SK-N-MC (cell line): ENCODE measurements at regions not wholly inside any gene's neighbourhood (a gene's known extent, or its start where the extent isn't known, plus 50 kb on each side); places are given as distances from the start of the nearest gene placed in this dataset.

Experiments
- EZH2 ChIP-seq: fragments of 200-600 bp; sonication (generic); IDR thresholded peaks from one replicate; pipeline ENCODE4 v1.6.1; 2017; ENCODE audit warnings: antibody characterized with exemption
- FOXP2 ChIP-seq: optimal IDR thresholded peaks from 2 replicates; pipeline ENCODE3; 2011; ENCODE audit warnings: mild to moderate bottlenecking, moderate library complexity; ENCODE audit not compliant: insufficient read depth; ENCODE audit errors: extremely low read length, control extremely low read depth
- POLR2AphosphoS5 ChIP-seq: IDR thresholded peaks from 2 replicates; pipeline ENCODE4 v1.6.1; 2012; ENCODE audit warnings: mild to moderate bottlenecking, low read depth, low read length, borderline replicate concordance

GRCh38 chr3:34174740-34175139 is 376.3 kb downstream of the PDCD6IP start:
- TF ChIP-seq POLR2AphosphoS5 (peak; percentile 49; the same call in 1 of the 2 replicates), EZH2 (no peak), FOXP2 (no peak)
